GM10248 (cell line): ENCODE measurements at regions not wholly inside any gene's neighbourhood (a gene's known extent, or its start where the extent isn't known, plus 50 kb on each side); places are given as distances from the start of the nearest gene placed in this dataset.

Experiments
- CTCF ChIA-PET: fragments of 300-600 bp; sonication (Branson Sonifier 250); formaldehyde crosslinking; extraction: SDS; loops from one replicate; lab custom pipeline; 2021; ENCODE audit warnings: antibody characterized with exemption; lab: Yijun Ruan, JAX
- POLR2A ChIA-PET: fragments of 350-650 bp; sonication (Branson Sonifier 250); formaldehyde crosslinking; extraction: SDS; loops from one replicate; lab custom pipeline; 2020; ENCODE audit warnings: antibody characterized with exemption; lab: Yijun Ruan, JAX
- DNase-seq: peaks from one replicate; pipeline ENCODE4 v3.0.0; 2012; ENCODE audit errors: extremely low spot score
- CTCF ChIP-seq: IDR thresholded peaks from 2 replicates; pipeline ENCODE4 v1.5.1; 2012; ENCODE audit warnings: mild to moderate bottlenecking, low read depth; ENCODE audit errors: extremely low read depth, missing control alignments, control extremely low read depth

DNA sequence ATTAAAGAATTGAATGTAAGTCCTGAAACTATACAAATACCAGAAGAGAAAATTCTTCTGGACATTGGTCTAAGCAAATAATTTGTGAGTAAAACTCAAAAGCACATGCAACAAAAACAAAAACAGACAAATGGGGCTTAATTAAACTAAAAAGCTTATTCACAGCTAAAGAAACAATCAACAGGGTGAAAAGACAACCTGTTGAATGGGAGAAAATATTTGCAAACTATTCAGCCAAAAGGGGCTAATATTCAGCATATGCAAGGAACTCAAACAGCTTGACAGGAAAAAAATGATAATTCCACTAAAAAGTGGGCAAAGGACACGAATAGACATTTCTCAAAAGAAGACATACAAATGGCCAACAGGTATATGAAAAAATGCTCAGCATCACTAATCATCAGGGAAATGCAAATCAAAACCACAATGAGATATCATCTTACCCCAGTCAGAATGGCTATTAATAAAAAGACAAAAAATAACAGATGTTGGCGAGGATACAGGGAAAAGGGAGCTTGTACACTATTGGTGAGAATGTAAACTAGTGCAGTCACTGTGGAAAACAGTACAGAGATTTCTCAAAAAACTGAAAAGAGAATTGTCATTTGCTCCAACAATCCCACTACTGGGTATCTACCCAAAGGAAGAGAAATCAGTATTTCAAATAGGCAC is 177.5 kb upstream of the RTL1 start:
- TF ChIP-seq CTCF, result no peak
- ChIA-PET POLR2A (no interaction called here), CTCF (no interaction called here)
- no peak for DNase-seq

- TF ChIP-seq CTCF, result no peak
- ChIA-PET POLR2A (no interaction called here), CTCF (no interaction called here)
- no peak for DNase-seq
Observed at GRCh38 chr14:101082036-101082435, 178.5 kb upstream of the RTL1 start.

DNA sequence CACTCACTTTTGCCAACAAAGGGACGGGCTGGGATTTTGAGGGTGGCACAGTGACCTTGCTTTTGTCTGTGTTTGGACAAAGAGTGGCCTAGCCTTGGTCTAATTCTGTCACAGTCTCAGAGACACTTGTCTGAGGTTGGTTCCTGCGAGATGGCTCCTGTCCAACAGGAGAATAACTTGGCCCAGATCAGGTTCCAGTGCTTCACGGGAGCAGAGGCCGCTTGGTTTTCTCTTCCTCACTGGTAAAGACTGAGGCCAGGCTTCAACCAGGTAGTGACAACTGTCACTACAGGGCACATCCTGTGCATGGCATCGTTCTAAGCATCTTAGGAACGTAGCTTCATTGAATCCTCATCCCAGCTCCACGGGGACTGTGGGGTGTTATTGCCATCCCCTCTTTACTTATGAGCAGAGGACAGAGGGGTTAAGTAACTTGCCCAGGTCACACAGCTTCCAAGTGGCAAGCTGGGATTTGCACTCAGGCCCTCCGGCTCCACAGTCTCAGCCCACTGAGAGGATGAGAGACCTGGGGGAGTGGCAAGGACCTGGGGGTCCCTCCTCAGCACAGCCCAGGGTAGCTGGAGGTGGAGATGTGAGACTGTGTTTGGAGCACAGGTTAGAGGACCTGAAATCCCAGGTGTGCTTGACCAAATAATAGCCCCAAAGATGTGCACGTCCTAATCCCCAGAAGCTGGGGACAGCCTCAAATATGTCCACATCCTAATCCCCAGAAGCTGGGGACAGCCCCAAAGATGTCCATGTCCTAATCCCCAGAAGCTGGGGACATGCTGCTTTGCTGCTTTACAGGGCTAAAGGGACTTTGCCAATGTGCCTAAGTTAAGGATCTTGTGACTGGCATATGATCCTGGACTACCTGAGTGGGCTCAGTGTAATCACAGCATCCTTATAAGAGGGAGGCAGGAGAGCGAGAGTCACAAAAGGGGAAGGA is 179.2 kb upstream of the RTL1 start:
- POLR2A ChIA-PET, result no interaction called here
- no peak for DNase-seq
- CTCF ChIA-PET, result no interaction called here
- TF ChIP-seq CTCF, result no peak

GRCh38 chr14:101083564-101084435 is 180.3 kb upstream of the RTL1 start:
- no peak for TF ChIP-seq CTCF
- ChIA-PET CTCF (interaction anchor here (1.1 kb wide), 1 partner anchor 23 kb away, joined by 3 read pairs; no protein-coding TSS in a partner anchor), POLR2A (no interaction called here)
- no peak for DNase-seq

DNA sequence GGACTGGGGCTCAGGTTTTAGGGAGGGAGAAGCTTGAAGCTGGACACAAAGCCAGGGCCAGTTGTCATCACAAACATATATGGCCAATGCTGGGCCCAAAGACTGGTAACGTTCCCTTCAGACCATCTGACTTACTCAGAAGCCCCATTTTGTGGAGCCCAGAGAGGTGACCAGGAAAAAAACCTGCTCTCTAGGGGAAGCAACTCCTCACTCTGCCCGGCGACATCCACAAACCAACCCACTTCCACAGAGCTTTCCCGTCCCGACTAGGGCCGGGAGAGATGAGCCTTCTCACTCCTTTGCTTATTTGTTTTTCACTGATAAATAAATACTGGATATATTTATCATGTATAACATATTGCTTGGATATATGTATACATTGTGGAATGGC is 180.9 kb upstream of the RTL1 start:
- CTCF ChIA-PET, result interaction anchor here (1.0 to 1.1 kb wide), 2 partner anchors 13 to 23 kb away, joined by 3 read pairs; no protein-coding TSS in a partner anchor
- TF ChIP-seq CTCF, result no peak
- POLR2A ChIA-PET, result no interaction called here
- DNase-seq, result no peak

- no peak for TF ChIP-seq CTCF
- CTCF ChIA-PET, result no interaction called here
- POLR2A ChIA-PET, result no interaction called here
- DNase-seq, result no peak
Observed at GRCh38 chr14:101086926-101087325, 183.4 kb upstream of the RTL1 start.
